DND-41 (cell line): ENCODE measurements at regions not wholly inside any gene's neighbourhood (a gene's known extent, or its start where the extent isn't known, plus 50 kb on each side); places are given as distances from the start of the nearest gene placed in this dataset.

Experiments
- ATAC-seq: fragments of 200-7000 bp; cut with Tn5 transposase; 3 replicates; pipeline ENCODE4 v1.9.1; 2021; ENCODE audit warnings: low read depth; ENCODE audit not compliant: insufficient read depth
- DNase-seq: peaks from one replicate; pipeline ENCODE4 v3.0.0-alpha.2; 2020
- H2AFZ ChIP-seq: 2 replicates; pipeline ENCODE4 v1.6.0; 2012; ENCODE audit warnings: low read depth, low read length
- H3K27ac ChIP-seq: 2 replicates; pipeline ENCODE4 v1.5.1; 2012; ENCODE audit warnings: low read length, inconsistent platforms
- H3K27me3 ChIP-seq: fragments of 200-600 bp; sonication (generic); 2 replicates; pipeline ENCODE4 v1.6.0; 2012; ENCODE audit warnings: low read length, mild to moderate bottlenecking, inconsistent platforms; ENCODE audit not compliant: insufficient read depth, poor library complexity
- H3K36me3 ChIP-seq: 2 replicates; pipeline ENCODE4 v1.5.1; 2012; ENCODE audit warnings: low read length, inconsistent platforms; ENCODE audit not compliant: insufficient read depth
- H3K4me1 ChIP-seq: 2 replicates; pipeline ENCODE4 v1.5.1; 2012; ENCODE audit warnings: mild to moderate bottlenecking, low read length; ENCODE audit not compliant: insufficient read depth
- H3K4me2 ChIP-seq: 2 replicates; pipeline ENCODE4 v1.6.0; 2012; ENCODE audit warnings: mild to moderate bottlenecking, moderate library complexity, low read length, inconsistent platforms; ENCODE audit not compliant: insufficient read depth
- H3K4me3 ChIP-seq, 2 experiments: fragments of 200-600 bp in 1 of 2; shearing (Covaris generic) in 1 of 2; 2 replicates each; pipeline ENCODE4 v1.5.1; 2012 to 2016; ENCODE audit warnings: inconsistent platforms in 2 of 2, low read length in 2 of 2, mild to moderate bottlenecking in 2 of 2, low read depth in 1 of 2, moderate library complexity in 1 of 2
- H3K79me2 ChIP-seq: 2 replicates; pipeline ENCODE4 v1.6.0; 2012; ENCODE audit warnings: low read length, inconsistent platforms; ENCODE audit not compliant: insufficient read depth
- H3K9ac ChIP-seq: 2 replicates; pipeline ENCODE4 v1.6.0; 2012; ENCODE audit warnings: low read depth, mild to moderate bottlenecking, inconsistent platforms, low read length, moderate library complexity
- H3K9me3 ChIP-seq: 2 replicates; pipeline ENCODE4 v1.5.1; 2012; ENCODE audit warnings: low read length, moderate library complexity, mild to moderate bottlenecking, inconsistent platforms; ENCODE audit not compliant: insufficient read depth, severe bottlenecking
- H4K20me1 ChIP-seq: 2 replicates; pipeline ENCODE4 v1.6.0; 2012; ENCODE audit warnings: low read length; ENCODE audit not compliant: insufficient read depth
- CTCF ChIP-seq: IDR thresholded peaks from 2 replicates; pipeline ENCODE4 v1.5.1; 2012; ENCODE audit warnings: borderline replicate concordance, low read length, moderate library complexity, mild to moderate bottlenecking; ENCODE audit not compliant: poor library complexity, severe bottlenecking; ENCODE audit errors: extremely low read depth
- EZH2 ChIP-seq: IDR thresholded peaks from 3 replicates; pipeline ENCODE4 v1.6.1; 2012; ENCODE audit warnings: borderline replicate concordance, low read depth, mild to moderate bottlenecking, moderate library complexity, low read length, inconsistent platforms; ENCODE audit not compliant: severe bottlenecking

- H2AFZ ChIP-seq: no peak overlapping the region
- no peak overlapping the region for H3K4me3 ChIP-seq
- no peaks in the 10 kb centered on the region for H4K20me1 ChIP-seq
- ATAC-seq: no peak
- no peak overlapping the region for H3K27ac ChIP-seq
- H3K9me3 ChIP-seq: no peaks in the 10 kb centered on the region
- no peak for DNase-seq
- H3K9ac ChIP-seq: no peak overlapping the region
- no peaks in the 10 kb centered on the region for H3K79me2 ChIP-seq
- H3K27me3 ChIP-seq: no peaks in the 10 kb centered on the region
- no peak overlapping the region for H3K4me2 ChIP-seq
- no peaks in the 10 kb centered on the region for H3K36me3 ChIP-seq
- H3K4me1 ChIP-seq: no peaks in the 10 kb centered on the region
- no peak for TF ChIP-seq EZH2
- TF ChIP-seq CTCF: no peak
Observed at GRCh38 chr5:92371171-92371888, 988.2 kb upstream of the ARRDC3 start.

- H4K20me1 ChIP-seq: no peaks in the 10 kb centered on the region
- TF ChIP-seq CTCF (no peak), EZH2 (no peak)
Observed at GRCh38 chr5:92370032-92370431, 986.9 kb upstream of the ARRDC3 start.

GRCh38 chr5:92369587-92369986, 986.5 kb upstream of the ARRDC3 start:
- no peak overlapping the region for H3K9ac ChIP-seq
- no peak for DNase-seq
- H3K4me1 ChIP-seq: no peaks in the 10 kb centered on the region
- no peak for ATAC-seq
- no peaks in the 10 kb centered on the region for H3K36me3 ChIP-seq
- H2AFZ ChIP-seq: no peak overlapping the region
- TF ChIP-seq EZH2 (no peak), CTCF (no peak)
- H3K27ac ChIP-seq: no peak overlapping the region
- H3K4me2 ChIP-seq: no peak overlapping the region
- no peaks in the 10 kb centered on the region for H3K27me3 ChIP-seq
- H3K4me3 ChIP-seq: no peak overlapping the region
- no peaks in the 10 kb centered on the region for H3K9me3 ChIP-seq
- no peaks in the 10 kb centered on the region for H3K79me2 ChIP-seq
- no peaks in the 10 kb centered on the region for H4K20me1 ChIP-seq

More at GRCh38 chr5:92370032-92370431, 986.9 kb upstream of the ARRDC3 start:
- H3K27me3 ChIP-seq: no peaks in the 10 kb centered on the region
- DNase-seq: no peak
- no peak overlapping the region for H3K27ac ChIP-seq
- H3K9me3 ChIP-seq: no peaks in the 10 kb centered on the region
- no peaks in the 10 kb centered on the region for H3K79me2 ChIP-seq
- ATAC-seq: no peak
- H2AFZ ChIP-seq: no peak overlapping the region
- no peak overlapping the region for H3K4me3 ChIP-seq
- H3K9ac ChIP-seq: no peak overlapping the region
- H3K4me1 ChIP-seq: no peaks in the 10 kb centered on the region
- no peaks in the 10 kb centered on the region for H3K36me3 ChIP-seq
- no peak overlapping the region for H3K4me2 ChIP-seq
